K562 (cell line): ENCODE measurements at regions not wholly inside any gene's neighbourhood (a gene's known extent, or its start where the extent isn't known, plus 50 kb on each side); places are given as distances from the start of the nearest gene placed in this dataset.

ENCODE experiments used
- ATAC-seq: fragments of 200-7000 bp; cut with Tn5 transposase; 3 replicates; pipeline ENCODE4 v1.9.1; 2020; ENCODE audit warnings: moderate library complexity
- BruUV-seq: library from RNA; stranded (reverse); fragments of 400-500 nt; replicated peaks from 2 replicates; lab custom pipeline; 2021; lab: Mats Ljungman, UMichigan
- CTCF ChIA-PET: fragments of 300-600 bp; formaldehyde crosslinking; extraction: SDS; loops from one replicate; lab custom pipeline; 2021; ENCODE audit warnings: low intra/inter-chr PET ratio; lab: Yijun Ruan, JAX
- POLR2A ChIA-PET: fragments of 300-600, 350-650 bp; sonication (Branson Sonifier 250); formaldehyde crosslinking; extraction: SDS; loops from one replicate; lab custom pipeline; 2021; ENCODE audit warnings: antibody characterized with exemption, inconsistent platforms; lab: Yijun Ruan, JAX
- DNase-seq, 4 experiments: peaks; one replicate each; pipeline versions ENCODE4 v3.0.0 to v3.0.0-alpha.2; 2011 to 2018; ENCODE audit warnings: low spot score in 3 of 4, mixed read lengths in 3 of 4; ENCODE audit errors: extremely low read depth in 1 of 4
- FAIRE-seq: peaks from 2 replicates; lab custom pipeline; 2011; peaks lifted over from hg19 to GRCh38; lab: Jason Lieb, UNC
- H2AFZ ChIP-seq: 2 replicates; pipeline ENCODE4 v1.6.0; 2011; ENCODE audit warnings: low read depth, low read length, control low read depth, inconsistent platforms
- H3K27ac ChIP-seq: fragments of 200-600 bp; 3 replicates; pipeline ENCODE4 v1.8.0; 2011; ENCODE audit warnings: low read depth, mild to moderate bottlenecking, control low read depth, inconsistent platforms, low read length, moderate library complexity, mixed read lengths; ENCODE audit errors: extremely low read depth
- H3K27me3 ChIP-seq, 2 experiments: fragments of 300-600 bp in 1 of 2; 2 replicates in 1 of 2; 3 replicates in 1 of 2; pipeline versions ENCODE4 v1.6.0 to v1.8.0; 2011; ENCODE audit warnings: inconsistent platforms in 2 of 2, low read length in 2 of 2, mild to moderate bottlenecking in 1 of 2, mixed read lengths in 1 of 2, moderate library complexity in 1 of 2; ENCODE audit not compliant: control insufficient read depth in 2 of 2, insufficient read depth in 2 of 2
- H3K36me3 ChIP-seq: fragments of 300-600 bp; 3 replicates; pipeline ENCODE4 v1.8.0; 2011; ENCODE audit warnings: mild to moderate bottlenecking, low read length, inconsistent platforms; ENCODE audit not compliant: control insufficient read depth, insufficient read depth
- H3K4me1 ChIP-seq, 2 experiments: fragments of 200-600 bp in 1 of 2; replicated peaks in 1 of 2; 2 replicates in 1 of 2; 3 replicates in 1 of 2; pipeline versions ENCODE4 v1.5.1 to v1.8.0; 2011; ENCODE audit warnings: inconsistent platforms in 2 of 2, low read length in 2 of 2, mild to moderate bottlenecking in 1 of 2, mixed read lengths in 1 of 2, moderate library complexity in 1 of 2; ENCODE audit not compliant: control insufficient read depth in 2 of 2, insufficient read depth in 2 of 2
- H3K4me2 ChIP-seq: 2 replicates; pipeline ENCODE4 v1.6.1; 2011; ENCODE audit warnings: low read length, control low read depth, inconsistent platforms, mixed read lengths; ENCODE audit not compliant: insufficient read depth
- H3K4me3 ChIP-seq: fragments of 200-600 bp; sonication (generic), shearing (Covaris generic); 2 replicates; pipeline ENCODE4 v1.5.1; 2016; ENCODE audit warnings: control low read depth, inconsistent platforms
- H3K79me2 ChIP-seq: fragments of 200-600 bp; 3 replicates; pipeline ENCODE4 v1.8.0; 2011; ENCODE audit warnings: low read length, inconsistent platforms; ENCODE audit not compliant: control insufficient read depth, insufficient read depth
- H3K9ac ChIP-seq, 2 experiments: 2 replicates each; pipeline versions ENCODE4 v1.6.0 to v1.6.1; 2011; ENCODE audit warnings: low read depth in 2 of 2, low read length in 2 of 2, control low read depth in 1 of 2, inconsistent platforms in 1 of 2, mild to moderate bottlenecking in 1 of 2, mixed read lengths in 1 of 2; ENCODE audit not compliant: insufficient read depth in 1 of 2
- H3K9me1 ChIP-seq: one replicate; pipeline ENCODE4 v1.6.0; 2011; ENCODE audit warnings: inconsistent platforms, mild to moderate bottlenecking, low read length, moderate library complexity; ENCODE audit not compliant: control insufficient read depth, insufficient read depth
- H3K9me3 ChIP-seq: replicated peaks from 2 replicates; pipeline ENCODE4 v1.5.1; 2011; ENCODE audit warnings: low read depth, low read length, inconsistent platforms; ENCODE audit not compliant: control insufficient read depth, insufficient read depth
- H4K20me1 ChIP-seq: replicated peaks from 2 replicates; pipeline ENCODE4 v1.6.1; 2011; ENCODE audit warnings: low read length, inconsistent platforms, mixed read lengths; ENCODE audit not compliant: control insufficient read depth, insufficient read depth
- E2F5 ChIP-seq: sonication (generic); formaldehyde crosslinking; IDR thresholded peaks from 2 replicates; pipeline ENCODE4 v1.8.0; 2022; ENCODE audit warnings: mild to moderate bottlenecking, missing genetic modification reagents
- E4F1 ChIP-seq: fragments of 250-450 bp; sonication (Bioruptor Pico); IDR thresholded peaks from 2 replicates; pipeline ENCODE4 v1.5.0; 2021; ENCODE audit warnings: mild to moderate bottlenecking, borderline replicate concordance
- EHMT2 ChIP-seq: fragments of 450-650 bp; IDR thresholded peaks from 2 replicates; pipeline ENCODE4 v1.6.1; 2018; ENCODE audit warnings: antibody characterized with exemption
- ETV5 ChIP-seq: sonication (generic); formaldehyde crosslinking; IDR thresholded peaks from 2 replicates; pipeline ENCODE4 v1.4.0; 2020; ENCODE audit warnings: low read depth, mild to moderate bottlenecking, missing genetic modification reagents
- HMG20A ChIP-seq: fragments of 450-650 bp; formaldehyde crosslinking; conservative IDR thresholded peaks from 2 replicates; pipeline ENCODE4 v1.4.0; 2020; ENCODE audit warnings: mild to moderate bottlenecking, mixed read lengths
- PTTG1 ChIP-seq: fragments of 450-650 bp; IDR thresholded peaks from 2 replicates; pipeline ENCODE4 v1.6.1; 2016; ENCODE audit warnings: low read depth, mild to moderate bottlenecking, missing genetic modification characterization, missing compliant biosample characterization
- ZZZ3 ChIP-seq: fragments of 450-650 bp; IDR thresholded peaks from 2 replicates; pipeline ENCODE4 v1.6.1; 2016; ENCODE audit warnings: antibody characterized with exemption, mild to moderate bottlenecking, moderate library complexity
- WGBS: fragments of 100-300 bp; shearing (Covaris generic); methylation state at CpG from one replicate; pipeline ENCODE4 v1.1.6; 2016; ENCODE audit warnings: low coverage, mixed read lengths; ENCODE audit not compliant: insufficient coverage; ENCODE audit errors: missing lambda C conversion rate; 5-methylcytosine and 5-hydroxymethylcytosine counted together
- in situ Hi-C: fragments of 300-500 bp; cut with MboI; formaldehyde crosslinking; loops from 4 replicates; pipeline ENCODE4 v1.15.0; 2018; ENCODE audit warnings: inconsistent platforms, mixed read lengths
- intact Hi-C: fragments of 100-400 bp; cut with micrococcal nuclease; formaldehyde crosslinking; loops from 2 replicates; pipeline ENCODE4 v1.14.2; 2022

GRCh38 chr4:149245333-149245732 lies 570.3 kb downstream of the IQCM start (continued):
- TF ChIP-seq E2F5 (CRISPR knock-in tag) (no peak), PTTG1 (tag) (no peak), ZZZ3 (no peak), E4F1 (no peak), EHMT2 (no peak)

GRCh38 chr4:149238097-149238496 lies 577.5 kb downstream of the IQCM start:
- WGBS, result 3% methylated on average over 3 of the region's 3 CpGs
- Histone ChIP-seq H3K36me3 (no peaks in the 10 kb centered on the region), H3K9ac (no peak overlapping the region), H3K9me3 (no peaks in the 10 kb centered on the region), H3K9me1 (no peaks in the 10 kb centered on the region)
- FAIRE-seq (no peak), ATAC-seq (no peak), DNase-seq (no peak)
- TF ChIP-seq ETV5, result no peak
- TF ChIP-seq HMG20A (CRISPR knock-in tag), result no peak
- TF ChIP-seq, all 486 proteins: peak for 0
- Histone ChIP-seq H2AFZ (no peak overlapping the region), H3K4me1 (no peaks in the 10 kb centered on the region), H3K79me2 (no peaks in the 10 kb centered on the region), H3K27ac (no peak overlapping the region), H3K27me3 (no peaks in the 10 kb centered on the region), H3K4me2 (no peak overlapping the region), H4K20me1 (no peaks in the 10 kb centered on the region), H3K4me3 (no peak overlapping the region)
- ChIA-PET POLR2A (no interaction called here), CTCF (no interaction called here)
- no TSS peak for BruUV-seq
- in situ Hi-C loops, result no loop called here
- intact Hi-C loops, result no loop called here
